B cell (primary cell): ENCODE measurements at regions not wholly inside any gene's neighbourhood (a gene's known extent, or its start where the extent isn't known, plus 50 kb on each side); places are given as distances from the start of the nearest gene placed in this dataset.

Experiments used
- ATAC-seq: fragments of 200-7000 bp; cut with Tn5 transposase; one replicate; pipeline ENCODE4 v1.10.0; 2021; ENCODE audit warnings: low read depth, mild to moderate bottlenecking, moderate number of reproducible peaks, moderate library complexity
- CTCF ChIA-PET: fragments of 350-600 bp; sonication (Branson Sonifier 250); formaldehyde crosslinking; loops from one replicate; lab custom pipeline; 2021; ENCODE audit warnings: antibody characterized with exemption, inconsistent platforms; lab: Charles Lee
- POLR2A ChIA-PET: fragments of 350-600 bp; sonication (Branson Sonifier 250); formaldehyde crosslinking; loops from one replicate; lab custom pipeline; 2021; ENCODE audit warnings: antibody characterized with exemption; lab: Charles Lee
- DNase-seq: peaks from one replicate; pipeline ENCODE4 v3.0.0; 2013
- H2AFZ ChIP-seq: 2 replicates; pipeline ENCODE4 v1.6.1; 2012; ENCODE audit warnings: mild to moderate bottlenecking, low read depth, low read length; ENCODE audit not compliant: insufficient read depth, poor library complexity, severe bottlenecking
- H3K27ac ChIP-seq, 2 donors: 1 replicate in 1 of 2; 2 replicates in 1 of 2; pipeline ENCODE4 v1.5.1; 2012 to 2013; ENCODE audit warnings: low read length in 2 of 2, mild to moderate bottlenecking in 2 of 2, moderate library complexity in 1 of 2
- H3K27me3 ChIP-seq, 4 experiments: fragments of 200-600 bp in 1 of 4; sonication (generic) in 1 of 4; replicated peaks in 1 of 4; 1 replicate in 2 of 4; 2 replicates in 2 of 4; pipeline versions ENCODE4 v1.6.1 to v1.7.0; 2013 to 2016; ENCODE audit warnings: low read length in 3 of 4, mild to moderate bottlenecking in 2 of 4, mixed read lengths in 1 of 4, moderate library complexity in 1 of 4; ENCODE audit not compliant: insufficient read depth in 4 of 4, control insufficient read depth in 3 of 4; ENCODE audit errors: control extremely low read depth in 1 of 4
- H3K36me3 ChIP-seq, 2 experiments: replicated peaks in 1 of 2; 1 replicate in 1 of 2; 2 replicates in 1 of 2; pipeline versions ENCODE4 v1.6.1 to v1.7.1; 2013; ENCODE audit warnings: low read length in 1 of 2; ENCODE audit not compliant: insufficient read depth in 2 of 2, control insufficient read depth in 1 of 2; ENCODE audit errors: control extremely low read depth in 1 of 2, extremely low read depth in 1 of 2
- H3K4me1 ChIP-seq, 2 donors: fragments of 200-600 bp in 1 of 2; sonication (generic) in 1 of 2; 1 replicate in 1 of 2; 2 replicates in 1 of 2; pipeline versions ENCODE4 v1.5.1 to v1.6.1; 2013 to 2017; ENCODE audit warnings: low read length in 2 of 2; ENCODE audit not compliant: control insufficient read depth in 2 of 2, insufficient read depth in 2 of 2
- H3K4me2 ChIP-seq: replicated peaks from 2 replicates; pipeline ENCODE3; 2012; ENCODE audit warnings: mild to moderate bottlenecking, low read depth, low read length; ENCODE audit not compliant: poor library complexity, severe bottlenecking
- H3K4me3 ChIP-seq, 5 experiments: fragments of 200-600 bp in 1 of 5; sonication (generic) in 1 of 5; 1 replicate in 3 of 5; 2 replicates in 2 of 5; pipeline versions ENCODE4 v1.5.1 to v1.7.0; 2011 to 2016; ENCODE audit warnings: low read length in 4 of 5, mild to moderate bottlenecking in 4 of 5, low read depth in 2 of 5, control low read depth in 1 of 5, moderate library complexity in 1 of 5; ENCODE audit not compliant: insufficient read depth in 1 of 5; ENCODE audit errors: control extremely low read depth in 1 of 5, extremely low read depth in 1 of 5
- H3K79me2 ChIP-seq: fragments of 200-600 bp; sonication (generic); one replicate; pipeline ENCODE4 v1.6.0; 2016; ENCODE audit warnings: low read length; ENCODE audit not compliant: control insufficient read depth, insufficient read depth
- H3K9ac ChIP-seq: fragments of 200-600 bp; sonication (generic); 2 replicates; pipeline ENCODE4 v1.6.1; 2017; ENCODE audit warnings: mild to moderate bottlenecking, low read length, moderate library complexity
- H3K9me3 ChIP-seq, 3 donors: one replicate each; pipeline versions ENCODE4 v1.6.1 to v1.7.1; 2013; ENCODE audit warnings: low read length in 2 of 3; ENCODE audit not compliant: control insufficient read depth in 2 of 3, insufficient read depth in 1 of 3; ENCODE audit errors: control extremely low read depth in 1 of 3
- H4K20me1 ChIP-seq: 2 replicates; pipeline ENCODE4 v1.6.0; 2012; ENCODE audit warnings: mild to moderate bottlenecking, low read length; ENCODE audit not compliant: insufficient read depth, control insufficient read depth, poor library complexity, severe bottlenecking
- H3K27ac Mint-ChIP-seq: one replicate; pipeline ENCODE4 v1.8.0; 2021; ENCODE audit warnings: mixed read lengths
- H3K27me3 Mint-ChIP-seq: one replicate; pipeline ENCODE4 v1.8.0; 2021; ENCODE audit warnings: mixed read lengths
- H3K4me1 Mint-ChIP-seq: one replicate; pipeline ENCODE4 v1.8.0; 2021; ENCODE audit warnings: mixed read lengths
- H3K4me3 Mint-ChIP-seq: one replicate; pipeline ENCODE4 v1.8.0; 2021; ENCODE audit warnings: mixed read lengths
- H3K9me3 Mint-ChIP-seq: one replicate; pipeline ENCODE4 v1.8.0; 2022; ENCODE audit warnings: mixed read lengths; ENCODE audit not compliant: insufficient read depth
- CTCF ChIP-seq: fragments of 200-600 bp; IDR thresholded peaks from one replicate; pipeline ENCODE4 v1.8.0; 2022; ENCODE audit warnings: antibody characterized with exemption, mild to moderate bottlenecking
- EZH2 ChIP-seq: IDR thresholded peaks from 2 replicates; pipeline ENCODE4 v1.6.1; 2012; ENCODE audit warnings: borderline replicate concordance, low read depth, mild to moderate bottlenecking, moderate library complexity, low read length; ENCODE audit not compliant: insufficient read depth, poor library complexity, severe bottlenecking
- WGBS: methylation state at CpG from one replicate; pipeline ENCODE4 v1.1.5; 2013; ENCODE audit warnings: missing lambda C conversion rate; ENCODE audit not compliant: insufficient coverage; 5-methylcytosine and 5-hydroxymethylcytosine counted together
- intact Hi-C: fragments of 100-400 bp; cut with micrococcal nuclease; formaldehyde crosslinking; loops from one replicate; pipeline ENCODE4 v1.10.0; 2022

- H3K27ac ChIP-seq: no peak overlapping the region
- H3K79me2 ChIP-seq: no peaks in the 10 kb centered on the region
- Mint-ChIP-seq H3K27ac (no peak overlapping the region), H3K4me1 (no peaks in the 10 kb centered on the region), H3K27me3 (no peaks in the 10 kb centered on the region), H3K9me3 (no peaks in the 10 kb centered on the region), H3K4me3 (no peak overlapping the region)
- no peak for TF ChIP-seq CTCF
- intact Hi-C loops: no loop called here
- ATAC-seq (no peak), DNase-seq (no peak)
- no peaks in the 10 kb centered on the region for H3K4me1 ChIP-seq
- H4K20me1 ChIP-seq: no peaks in the 10 kb centered on the region
- H3K36me3 ChIP-seq: no peaks in the 10 kb centered on the region
- H3K9ac ChIP-seq: no peak overlapping the region
- H3K9me3 ChIP-seq: no peaks in the 10 kb centered on the region
- CTCF ChIA-PET: no interaction called here
- POLR2A ChIA-PET: no interaction called here
- H3K4me2 ChIP-seq: no peak overlapping the region
- no peak overlapping the region for H3K4me3 ChIP-seq
- no CpG with 5 or more reads among the region's 2 CpGs for WGBS
- H3K27me3 ChIP-seq: no peaks in the 10 kb centered on the region
- no peak overlapping the region for H2AFZ ChIP-seq
Observed at GRCh38 chr3:25289663-25290062, 138.4 kb upstream of the RARB start.

DNA sequence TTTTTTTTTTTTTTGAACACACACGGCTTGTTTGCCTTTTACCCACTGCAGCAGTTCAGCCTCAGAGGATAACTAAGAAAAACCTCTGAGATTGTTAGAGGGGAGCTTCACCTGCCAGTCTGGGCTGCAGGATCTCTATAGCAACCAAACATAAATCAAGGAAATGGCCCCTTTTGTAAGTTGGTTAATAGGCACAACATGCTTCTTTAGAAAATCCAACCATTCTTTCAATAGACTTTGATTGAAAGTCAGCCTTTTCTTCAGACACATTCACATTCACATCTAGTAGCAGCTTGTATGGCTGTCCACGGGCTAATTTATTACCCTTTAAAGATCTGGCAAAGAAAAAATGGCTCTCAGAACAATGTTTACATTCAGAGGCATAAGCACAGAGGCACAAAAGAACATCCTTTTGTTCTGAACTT, 136.6 kb upstream of the RARB start:
- H3K27me3 Mint-ChIP-seq: no peaks in the 10 kb centered on the region
- no peaks in the 10 kb centered on the region for H3K9me3 ChIP-seq
- no peaks in the 10 kb centered on the region for H4K20me1 ChIP-seq
- TF ChIP-seq CTCF (no peak), EZH2 (no peak)
- DNase-seq (no peak), ATAC-seq (no peak)
- H3K27me3 ChIP-seq: no peaks in the 10 kb centered on the region
- H3K4me1 Mint-ChIP-seq: no peaks in the 10 kb centered on the region
- H3K9ac ChIP-seq: no peak overlapping the region
- no peak overlapping the region for H3K27ac ChIP-seq
- intact Hi-C loops: no loop called here
- ChIA-PET POLR2A (no interaction called here), CTCF (no interaction called here)
- no peak overlapping the region for H3K27ac Mint-ChIP-seq
- no peak overlapping the region for H2AFZ ChIP-seq
- H3K79me2 ChIP-seq: no peaks in the 10 kb centered on the region
- H3K4me2 ChIP-seq: no peak overlapping the region
- H3K4me3 ChIP-seq: no peak overlapping the region
- WGBS: no CpG with 5 or more reads among the region's 2 CpGs
- no peaks in the 10 kb centered on the region for H3K4me1 ChIP-seq
- H3K36me3 ChIP-seq: no peaks in the 10 kb centered on the region
- no peaks in the 10 kb centered on the region for H3K9me3 Mint-ChIP-seq
- no peak overlapping the region for H3K4me3 Mint-ChIP-seq
